A673 (cell line): ENCODE measurements at regions not wholly inside any gene's neighbourhood (a gene's known extent, or its start where the extent isn't known, plus 50 kb on each side); places are given as distances from the start of the nearest gene placed in this dataset.

Experiments
- EZH2 ChIP-seq: fragments of 200-600 bp; sonication (generic); IDR thresholded peaks from 2 replicates; pipeline ENCODE4 v1.6.1; 2017; ENCODE audit warnings: borderline replicate concordance, low read depth, mild to moderate bottlenecking, mixed read lengths, antibody characterized with exemption, low read length; ENCODE audit not compliant: poor library complexity, severe bottlenecking
- TF ChIP-seq, protein P1 (sequence below): fragments of 300-800, 200-600 bp; sonication (generic); conservative IDR thresholded peaks from 2 replicates; pipeline ENCODE4 v1.5.1; 2017; ENCODE audit warnings: low read depth, mild to moderate bottlenecking, antibody characterized with exemption, low read length, moderate library complexity, mixed read lengths

DNA sequence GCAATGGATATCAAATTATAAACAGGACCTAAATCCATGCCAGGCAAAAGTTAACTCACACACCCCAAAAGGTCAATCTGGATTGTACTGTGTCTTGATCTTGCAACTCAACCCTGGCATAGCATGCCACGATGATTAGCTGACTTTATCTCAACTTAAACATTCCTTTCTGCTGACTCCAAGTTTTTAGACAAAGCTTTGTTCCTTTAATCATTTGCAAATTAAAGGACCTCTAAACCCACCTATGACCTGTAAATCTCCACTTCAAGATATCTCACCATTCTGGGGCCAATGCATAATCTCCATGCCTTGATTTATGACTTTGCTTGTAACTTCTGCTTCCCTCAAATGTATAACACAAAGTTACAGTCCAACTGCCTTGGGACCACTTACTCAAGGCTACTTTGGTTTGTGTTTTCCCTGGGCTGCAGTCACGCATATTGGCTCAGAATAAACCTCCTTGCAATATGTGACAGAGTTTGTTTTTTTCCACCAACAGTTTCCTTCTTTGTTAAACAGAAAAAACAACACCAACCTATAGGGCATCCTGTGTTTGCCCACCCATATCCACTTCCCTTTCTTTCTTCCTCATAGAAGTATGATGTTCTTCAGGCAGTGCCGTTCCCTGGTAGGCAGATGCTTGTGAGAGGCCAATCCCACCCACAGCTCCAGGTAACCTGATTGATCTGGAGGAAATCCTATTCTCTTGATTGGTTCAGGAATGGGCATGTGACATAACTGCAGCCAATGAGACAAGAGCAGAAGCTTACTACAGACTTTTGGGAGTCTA, 390.6 kb upstream of the ERCC4 start:
- TF ChIP-seq, protein P1, sequence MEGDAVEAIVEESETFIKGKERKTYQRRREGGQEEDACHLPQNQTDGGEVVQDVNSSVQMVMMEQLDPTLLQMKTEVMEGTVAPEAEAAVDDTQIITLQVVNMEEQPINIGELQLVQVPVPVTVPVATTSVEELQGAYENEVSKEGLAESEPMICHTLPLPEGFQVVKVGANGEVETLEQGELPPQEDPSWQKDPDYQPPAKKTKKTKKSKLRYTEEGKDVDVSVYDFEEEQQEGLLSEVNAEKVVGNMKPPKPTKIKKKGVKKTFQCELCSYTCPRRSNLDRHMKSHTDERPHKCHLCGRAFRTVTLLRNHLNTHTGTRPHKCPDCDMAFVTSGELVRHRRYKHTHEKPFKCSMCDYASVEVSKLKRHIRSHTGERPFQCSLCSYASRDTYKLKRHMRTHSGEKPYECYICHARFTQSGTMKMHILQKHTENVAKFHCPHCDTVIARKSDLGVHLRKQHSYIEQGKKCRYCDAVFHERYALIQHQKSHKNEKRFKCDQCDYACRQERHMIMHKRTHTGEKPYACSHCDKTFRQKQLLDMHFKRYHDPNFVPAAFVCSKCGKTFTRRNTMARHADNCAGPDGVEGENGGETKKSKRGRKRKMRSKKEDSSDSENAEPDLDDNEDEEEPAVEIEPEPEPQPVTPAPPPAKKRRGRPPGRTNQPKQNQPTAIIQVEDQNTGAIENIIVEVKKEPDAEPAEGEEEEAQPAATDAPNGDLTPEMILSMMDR: no peak
- TF ChIP-seq EZH2: no peak
